Astrocyte (in vitro differentiated cells and primary cell): ENCODE measurements at regions not wholly inside any gene's neighbourhood (a gene's known extent, or its start where the extent isn't known, plus 50 kb on each side); places are given as distances from the start of the nearest gene placed in this dataset.

Experiments used
- DNase-seq: peaks from one replicate; pipeline ENCODE4 v3.0.0-alpha.2; 2010; ENCODE audit warnings: low read depth
- FAIRE-seq: peaks from 2 replicates; lab custom pipeline; 2011; peaks lifted over from hg19 to GRCh38; lab: Jason Lieb, UNC
- H2AFZ ChIP-seq: 2 replicates; pipeline ENCODE4 v1.6.0; 2012; ENCODE audit warnings: low read depth, low read length, inconsistent platforms
- H3K27ac ChIP-seq: 2 replicates; pipeline ENCODE4 v1.5.1; 2011; ENCODE audit warnings: low read depth, low read length, inconsistent platforms
- H3K27me3 ChIP-seq: 2 replicates; pipeline ENCODE4 v1.6.0; 2011; ENCODE audit warnings: low read length, inconsistent platforms; ENCODE audit not compliant: insufficient read depth
- H3K36me3 ChIP-seq: 2 replicates; pipeline ENCODE4 v1.5.1; 2011; ENCODE audit warnings: low read length, inconsistent platforms; ENCODE audit not compliant: insufficient read depth
- H3K4me1 ChIP-seq: 2 replicates; pipeline ENCODE4 v1.5.1; 2011; ENCODE audit warnings: low read length, inconsistent platforms; ENCODE audit not compliant: insufficient read depth
- H3K4me2 ChIP-seq: 2 replicates; pipeline ENCODE4 v1.6.0; 2012; ENCODE audit warnings: low read length, inconsistent platforms
- H3K4me3 ChIP-seq: 2 replicates; pipeline ENCODE4 v1.5.1; 2011; ENCODE audit warnings: low read depth, mild to moderate bottlenecking, low read length, inconsistent platforms; ENCODE audit not compliant: insufficient read depth
- H3K79me2 ChIP-seq: 2 replicates; pipeline ENCODE4 v1.6.0; 2012; ENCODE audit warnings: mild to moderate bottlenecking, low read length, inconsistent platforms; ENCODE audit not compliant: insufficient read depth
- H3K9ac ChIP-seq: 2 replicates; pipeline ENCODE4 v1.6.0; 2012; ENCODE audit warnings: mild to moderate bottlenecking, low read length, inconsistent platforms
- H3K9me3 ChIP-seq: 2 replicates; pipeline ENCODE4 v1.5.1; 2012; ENCODE audit warnings: low read depth, mild to moderate bottlenecking, low read length, inconsistent platforms; ENCODE audit not compliant: insufficient read depth
- H4K20me1 ChIP-seq: 2 replicates; pipeline ENCODE4 v1.6.0; 2012; ENCODE audit warnings: low read length, inconsistent platforms; ENCODE audit not compliant: insufficient read depth
- H3K27ac Mint-ChIP-seq: one replicate; pipeline ENCODE4 v1.8.0; 2021; ENCODE audit warnings: mild to moderate bottlenecking, mixed read lengths; ENCODE audit not compliant: unreplicated experiment
- H3K27me3 Mint-ChIP-seq: one replicate; pipeline ENCODE4 v1.8.0; 2021; ENCODE audit warnings: low read depth, mixed read lengths; ENCODE audit not compliant: unreplicated experiment
- H3K36me3 Mint-ChIP-seq: one replicate; pipeline ENCODE4 v1.8.0; 2021; ENCODE audit warnings: low read depth, mixed read lengths; ENCODE audit not compliant: unreplicated experiment
- H3K4me1 Mint-ChIP-seq: one replicate; pipeline ENCODE4 v1.8.0; 2021; ENCODE audit warnings: low read depth, mixed read lengths; ENCODE audit not compliant: unreplicated experiment
- H3K4me3 Mint-ChIP-seq: one replicate; pipeline ENCODE4 v1.8.0; 2021; ENCODE audit warnings: mild to moderate bottlenecking, moderate library complexity, mixed read lengths; ENCODE audit not compliant: unreplicated experiment
- H3K9me3 Mint-ChIP-seq: one replicate; pipeline ENCODE4 v1.8.0; 2021; ENCODE audit warnings: mild to moderate bottlenecking, mixed read lengths; ENCODE audit not compliant: unreplicated experiment
- EZH2 ChIP-seq: IDR thresholded peaks from 2 replicates; pipeline ENCODE4 v1.6.1; 2012; ENCODE audit warnings: mild to moderate bottlenecking, low read length, inconsistent platforms; ENCODE audit not compliant: insufficient read depth
- TF ChIP-seq, protein P1 (sequence below): IDR thresholded peaks from 2 replicates; pipeline ENCODE4 v1.5.1; 2011; ENCODE audit warnings: low read depth, mild to moderate bottlenecking, inconsistent platforms, low read length, moderate library complexity; ENCODE audit not compliant: insufficient read depth

DNA sequence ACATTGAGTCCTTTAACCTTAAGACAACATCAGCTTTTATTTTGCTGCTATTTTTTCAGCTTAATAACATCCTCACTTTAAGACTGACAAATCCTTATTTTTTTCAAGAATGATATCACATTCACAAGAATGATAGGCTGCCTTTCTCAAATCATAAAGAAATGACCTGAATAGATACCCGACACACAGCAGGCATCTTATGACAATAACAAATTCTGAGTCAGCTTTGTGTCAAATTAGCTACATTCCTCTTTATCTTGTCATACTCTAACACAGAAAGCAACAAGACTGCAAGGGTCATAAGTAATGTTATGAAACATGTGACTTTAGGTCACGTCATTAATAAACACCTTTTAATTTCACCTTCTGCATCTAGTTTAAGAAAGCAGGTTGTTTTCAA is 2387.6 kb downstream of the PCDH7 start:
- Histone ChIP-seq H3K4me2 (no peak overlapping the region), H3K79me2 (no peaks in the 10 kb centered on the region), H2AFZ (no peak overlapping the region), H4K20me1 (no peaks in the 10 kb centered on the region), H3K36me3 (no peaks in the 10 kb centered on the region), H3K27ac (no peak overlapping the region), H3K9ac (no peak overlapping the region), H3K27me3 (no peaks in the 10 kb centered on the region), H3K4me1 (no peaks in the 10 kb centered on the region), H3K9me3 (no peaks in the 10 kb centered on the region), H3K4me3 (no peak overlapping the region)
- no peak for TF ChIP-seq EZH2
- TF ChIP-seq, protein P1, sequence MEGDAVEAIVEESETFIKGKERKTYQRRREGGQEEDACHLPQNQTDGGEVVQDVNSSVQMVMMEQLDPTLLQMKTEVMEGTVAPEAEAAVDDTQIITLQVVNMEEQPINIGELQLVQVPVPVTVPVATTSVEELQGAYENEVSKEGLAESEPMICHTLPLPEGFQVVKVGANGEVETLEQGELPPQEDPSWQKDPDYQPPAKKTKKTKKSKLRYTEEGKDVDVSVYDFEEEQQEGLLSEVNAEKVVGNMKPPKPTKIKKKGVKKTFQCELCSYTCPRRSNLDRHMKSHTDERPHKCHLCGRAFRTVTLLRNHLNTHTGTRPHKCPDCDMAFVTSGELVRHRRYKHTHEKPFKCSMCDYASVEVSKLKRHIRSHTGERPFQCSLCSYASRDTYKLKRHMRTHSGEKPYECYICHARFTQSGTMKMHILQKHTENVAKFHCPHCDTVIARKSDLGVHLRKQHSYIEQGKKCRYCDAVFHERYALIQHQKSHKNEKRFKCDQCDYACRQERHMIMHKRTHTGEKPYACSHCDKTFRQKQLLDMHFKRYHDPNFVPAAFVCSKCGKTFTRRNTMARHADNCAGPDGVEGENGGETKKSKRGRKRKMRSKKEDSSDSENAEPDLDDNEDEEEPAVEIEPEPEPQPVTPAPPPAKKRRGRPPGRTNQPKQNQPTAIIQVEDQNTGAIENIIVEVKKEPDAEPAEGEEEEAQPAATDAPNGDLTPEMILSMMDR, result no peak
- Mint-ChIP-seq H3K4me3 (no peak overlapping the region), H3K36me3 (no peaks in the 10 kb centered on the region), H3K27ac (no peak overlapping the region), H3K27me3 (no peaks in the 10 kb centered on the region), H3K9me3 (no peaks in the 10 kb centered on the region), H3K4me1 (peaks cover 20% of the 10 kb centered on the region)
- FAIRE-seq, result no peak
- no peak for DNase-seq

DNA sequence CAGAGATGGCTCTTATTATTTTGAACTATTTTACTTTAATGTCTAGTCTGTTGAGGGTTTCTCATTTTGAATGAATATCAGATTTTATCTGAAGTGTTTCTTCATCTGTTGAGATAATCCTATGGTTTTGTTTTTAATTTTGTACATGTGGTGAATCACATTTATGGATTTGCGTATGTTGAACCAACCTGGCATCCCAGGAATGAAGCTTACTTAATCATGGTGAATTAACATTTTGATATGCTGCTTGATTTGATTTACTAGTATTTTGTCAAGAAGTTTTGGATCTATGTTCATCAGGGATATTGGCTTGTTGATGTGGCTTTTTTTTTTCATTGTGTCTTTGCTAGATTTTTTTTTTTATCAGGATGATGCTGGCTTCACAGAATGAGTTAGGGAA is 2390.9 kb downstream of the PCDH7 start:
- no peak overlapping the region for H3K4me2 ChIP-seq
- Mint-ChIP-seq H3K27me3 (no peaks in the 10 kb centered on the region), H3K4me1 (peaks cover 4% of the 10 kb centered on the region), H3K36me3 (no peaks in the 10 kb centered on the region), H3K4me3 (no peak overlapping the region), H3K9me3 (no peaks in the 10 kb centered on the region), H3K27ac (no peak overlapping the region)
- no peaks in the 10 kb centered on the region for H3K79me2 ChIP-seq
- TF ChIP-seq EZH2, result no peak
- TF ChIP-seq, protein P1, result no peak
- H3K9ac ChIP-seq, result no peak overlapping the region
- no peaks in the 10 kb centered on the region for H4K20me1 ChIP-seq
- H3K4me3 ChIP-seq, result no peak overlapping the region
- DNase-seq, result no peak
- H3K36me3 ChIP-seq, result no peaks in the 10 kb centered on the region
- no peaks in the 10 kb centered on the region for H3K9me3 ChIP-seq
- H3K27ac ChIP-seq, result no peak overlapping the region
- no peaks in the 10 kb centered on the region for H3K4me1 ChIP-seq
- no peak for FAIRE-seq
- no peaks in the 10 kb centered on the region for H3K27me3 ChIP-seq
- H2AFZ ChIP-seq, result no peak overlapping the region

DNA sequence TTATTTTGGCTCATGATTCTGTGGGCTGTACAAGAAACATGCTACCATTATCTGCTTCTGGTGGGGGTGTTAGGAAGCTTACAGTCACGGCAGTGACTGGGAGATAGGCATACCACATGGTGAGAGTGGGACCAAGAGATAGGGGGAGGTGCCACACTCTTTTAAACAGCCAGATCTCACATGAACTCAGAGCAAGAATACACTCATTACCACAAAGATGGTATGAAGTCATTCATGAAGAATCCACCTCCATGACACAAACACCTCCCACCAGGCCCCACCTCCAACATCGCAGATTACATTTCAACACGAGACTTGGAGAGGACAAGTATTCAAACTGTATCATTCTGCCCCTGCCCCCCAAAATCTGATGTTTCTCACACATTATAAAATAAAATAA is 2396.7 kb downstream of the PCDH7 start:
- Mint-ChIP-seq H3K9me3 (peaks cover 13% of the 10 kb centered on the region), H3K27ac (peak overlapping the region; percentile 93), H3K27me3 (no peaks in the 10 kb centered on the region), H3K4me3 (no peak overlapping the region), H3K4me1 (peaks cover 4% of the 10 kb centered on the region), H3K36me3 (no peaks in the 10 kb centered on the region)
- no peaks in the 10 kb centered on the region for H4K20me1 ChIP-seq
- no peak overlapping the region for H3K9ac ChIP-seq
- no peak overlapping the region for H3K4me3 ChIP-seq
- no peak for FAIRE-seq
- H3K27ac ChIP-seq, result no peak overlapping the region
- no peaks in the 10 kb centered on the region for H3K27me3 ChIP-seq
- DNase-seq, result no peak
- H3K36me3 ChIP-seq, result no peaks in the 10 kb centered on the region
- no peaks in the 10 kb centered on the region for H3K4me1 ChIP-seq
- no peak overlapping the region for H2AFZ ChIP-seq
- no peak for TF ChIP-seq EZH2
- TF ChIP-seq, protein P1, result no peak
- H3K4me2 ChIP-seq, result no peak overlapping the region
- no peaks in the 10 kb centered on the region for H3K9me3 ChIP-seq
- no peaks in the 10 kb centered on the region for H3K79me2 ChIP-seq
